ENCODE measurements at regions not wholly inside any gene's neighbourhood (a gene's known extent, or its start where the extent isn't known, plus 50 kb on each side); places are given as distances from the start of the nearest gene placed in this dataset.
A peak's percentile ranks its signal among the peaks of the same experiment; 100 is the strongest.

DNA sequence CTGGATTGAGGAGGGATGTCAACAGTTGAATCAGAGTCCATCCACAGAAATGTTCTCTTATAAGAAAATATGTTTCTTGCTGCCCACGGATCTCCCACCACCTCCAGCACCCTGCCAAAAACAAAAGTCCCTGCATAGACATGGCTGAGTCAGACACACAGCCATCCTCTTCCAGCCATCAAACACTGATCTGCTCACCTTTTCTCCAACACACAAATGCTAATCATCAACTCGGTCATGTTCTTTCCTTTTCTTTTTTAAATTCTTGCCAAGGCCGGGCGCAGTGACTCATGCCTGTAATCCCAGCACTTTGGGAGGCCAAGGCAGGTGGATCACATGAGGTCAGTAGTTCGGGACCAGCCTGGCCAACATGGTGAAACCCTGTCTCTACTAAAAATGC lies 110.7 kb upstream of the IL12A start:
- Histone ChIP-seq H4K20me1 (ENCODE audit: insufficient read depth) (no peaks in the 10 kb centered on the region), H3K9ac (no peak overlapping the region), H3K79me2 (ENCODE audit: insufficient read depth) (peaks cover 72% of the 10 kb centered on the region), H3K9me2 (no peaks in the 10 kb centered on the region), H3F3A (replicated peaks; ENCODE audit: insufficient read depth) (peaks cover 23% of the 10 kb centered on the region), H3K9me3 (no peaks in the 10 kb centered on the region), H3K27me3 (ENCODE audit: insufficient read depth) (no peaks in the 10 kb centered on the region), H3K36me3 (replicated peaks in 1 of 2; ENCODE audit: control insufficient read depth in 1 of 2, insufficient read depth in 2 of 2, low read length in 1 of 2) (peaks cover 0 to 4% of the 10 kb centered on the region in 2 experiments), H3K4me1 (ENCODE audit: control insufficient read depth in 1 of 2, insufficient read depth in 2 of 2, low read depth in 1 of 2, low read length in 1 of 2) (peaks cover 27 to 51% of the 10 kb centered on the region in 2 experiments), H3K4me2 (no peak overlapping the region), H3K27ac (ENCODE audit: low read depth in 2 of 2, low read length in 1 of 2) (peak overlapping the region; percentile 14 to 51; a peak in 3 of 4 replicates), H2AFZ (ENCODE audit: low read depth) (no peak overlapping the region), H3K4me3 (ENCODE audit: low read depth in 2 of 2, low read length in 1 of 2) (no peak overlapping the region)
- ChIA-PET CTCF (interaction anchor here (1.1 to 2.5 kb wide), 3 partner anchors 11 to 129 kb away, joined by 3 to 8 read pairs (median 6); no protein-coding TSS in a partner anchor), POLR2A (no interaction called here)
- no peak for TF ChIP-seq GATA2 (CRISPR knock-in tag; IDR thresholded peaks at IDR 0.05)
- peak; percentile 39; the same call in 1 of the 2 replicates for TF ChIP-seq FOSL2 (IDR thresholded peaks at IDR 0.05; ENCODE audit: borderline replicate concordance, low read depth)
- no peak for TF ChIP-seq MEF2A (IDR thresholded peaks at IDR 0.05; ENCODE audit: borderline replicate concordance, low read depth)
- DNase-seq, result no peak
- WGBS (ENCODE audit: low lambda C conversion rate), result 63% methylated on average over 5 of the region's 5 CpGs

DNA sequence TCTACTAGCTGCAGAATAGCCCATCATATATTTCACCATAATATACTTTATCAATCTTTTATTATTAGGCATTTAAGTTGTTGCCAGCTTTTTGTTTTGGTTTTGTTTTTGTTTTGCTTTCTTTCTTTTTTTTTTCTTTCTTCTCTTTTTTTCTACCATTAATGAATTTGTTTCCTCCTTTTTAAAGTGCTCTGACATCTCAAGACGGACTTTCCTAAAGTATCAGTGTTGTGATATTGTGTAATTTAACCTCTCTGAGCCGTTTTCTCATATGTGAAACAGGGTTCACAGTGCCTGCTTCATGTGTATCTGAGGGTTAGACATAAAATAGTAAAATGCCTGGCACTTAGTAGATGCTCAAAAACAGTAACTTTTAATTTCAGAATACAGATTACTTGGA lies 109.5 kb upstream of the IL12A start:
- Histone ChIP-seq H3K9ac (peak overlapping the region; percentile 20; the same call in 1 of the 2 replicates), H3K9me3 (no peaks in the 10 kb centered on the region), H3K9me2 (no peaks in the 10 kb centered on the region), H4K20me1 (ENCODE audit: insufficient read depth) (no peaks in the 10 kb centered on the region), H2AFZ (ENCODE audit: low read depth) (peak overlapping the region; percentile 30; the same call in 1 of the 2 replicates), H3K4me2 (peak overlapping the region; percentile 67), H3K4me1 (ENCODE audit: control insufficient read depth in 1 of 2, insufficient read depth in 2 of 2, low read depth in 1 of 2, low read length in 1 of 2) (peaks cover 33 to 59% of the 10 kb centered on the region in 2 experiments), H3F3A (replicated peaks; ENCODE audit: insufficient read depth) (peaks cover 29% of the 10 kb centered on the region), H3K79me2 (ENCODE audit: insufficient read depth) (peaks cover 66% of the 10 kb centered on the region), H3K4me3 (ENCODE audit: low read depth in 2 of 2, low read length in 1 of 2) (peak overlapping the region in 1 of 2 experiments; percentile 42; a peak in 2 of 4 replicates), H3K27ac (ENCODE audit: low read depth in 2 of 2, low read length in 1 of 2) (peak overlapping the region; percentile 46 to 97; a peak in 3 of 4 replicates), H3K36me3 (replicated peaks in 1 of 2; ENCODE audit: control insufficient read depth in 1 of 2, insufficient read depth in 2 of 2, low read length in 1 of 2) (peaks cover 0 to 4% of the 10 kb centered on the region in 2 experiments), H3K27me3 (ENCODE audit: insufficient read depth) (no peaks in the 10 kb centered on the region)
- no peak for DNase-seq
- WGBS (ENCODE audit: low lambda C conversion rate), result 36% methylated on average over 2 of the region's 2 CpGs
- CTCF ChIA-PET, result interaction anchor here (0.7 to 2.5 kb wide), 5 partner anchors 12 to 649 kb away, joined by 3 to 9 read pairs (median 5); no protein-coding TSS in a partner anchor
- TF ChIP-seq, protein P1, sequence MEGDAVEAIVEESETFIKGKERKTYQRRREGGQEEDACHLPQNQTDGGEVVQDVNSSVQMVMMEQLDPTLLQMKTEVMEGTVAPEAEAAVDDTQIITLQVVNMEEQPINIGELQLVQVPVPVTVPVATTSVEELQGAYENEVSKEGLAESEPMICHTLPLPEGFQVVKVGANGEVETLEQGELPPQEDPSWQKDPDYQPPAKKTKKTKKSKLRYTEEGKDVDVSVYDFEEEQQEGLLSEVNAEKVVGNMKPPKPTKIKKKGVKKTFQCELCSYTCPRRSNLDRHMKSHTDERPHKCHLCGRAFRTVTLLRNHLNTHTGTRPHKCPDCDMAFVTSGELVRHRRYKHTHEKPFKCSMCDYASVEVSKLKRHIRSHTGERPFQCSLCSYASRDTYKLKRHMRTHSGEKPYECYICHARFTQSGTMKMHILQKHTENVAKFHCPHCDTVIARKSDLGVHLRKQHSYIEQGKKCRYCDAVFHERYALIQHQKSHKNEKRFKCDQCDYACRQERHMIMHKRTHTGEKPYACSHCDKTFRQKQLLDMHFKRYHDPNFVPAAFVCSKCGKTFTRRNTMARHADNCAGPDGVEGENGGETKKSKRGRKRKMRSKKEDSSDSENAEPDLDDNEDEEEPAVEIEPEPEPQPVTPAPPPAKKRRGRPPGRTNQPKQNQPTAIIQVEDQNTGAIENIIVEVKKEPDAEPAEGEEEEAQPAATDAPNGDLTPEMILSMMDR (IDR thresholded peaks at IDR 0.05), result no peak
- TF ChIP-seq, protein P2, sequence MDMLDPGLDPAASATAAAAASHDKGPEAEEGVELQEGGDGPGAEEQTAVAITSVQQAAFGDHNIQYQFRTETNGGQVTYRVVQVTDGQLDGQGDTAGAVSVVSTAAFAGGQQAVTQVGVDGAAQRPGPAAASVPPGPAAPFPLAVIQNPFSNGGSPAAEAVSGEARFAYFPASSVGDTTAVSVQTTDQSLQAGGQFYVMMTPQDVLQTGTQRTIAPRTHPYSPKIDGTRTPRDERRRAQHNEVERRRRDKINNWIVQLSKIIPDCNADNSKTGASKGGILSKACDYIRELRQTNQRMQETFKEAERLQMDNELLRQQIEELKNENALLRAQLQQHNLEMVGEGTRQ (IDR thresholded peaks at IDR 0.05; ENCODE audit: borderline replicate concordance, low read depth, low read length), result no peak
- TF ChIP-seq RAD21 (IDR thresholded peaks at IDR 0.05; ENCODE audit: low read length) (no peak), EP300 (IDR thresholded peaks at IDR 0.05; ENCODE audit: borderline replicate concordance in 1 of 2, low read depth in 1 of 2, low read length in 1 of 2) (no peak)
- POLR2A ChIA-PET, result interaction anchor here (1.0 kb wide), 1 partner anchor 20 kb away, joined by 4 read pairs; no protein-coding TSS in a partner anchor
